ENCODE measurements at regions not wholly inside any gene's neighbourhood (a gene's known extent, or its start where the extent isn't known, plus 50 kb on each side); places are given as distances from the start of the nearest gene placed in this dataset.

DNA sequence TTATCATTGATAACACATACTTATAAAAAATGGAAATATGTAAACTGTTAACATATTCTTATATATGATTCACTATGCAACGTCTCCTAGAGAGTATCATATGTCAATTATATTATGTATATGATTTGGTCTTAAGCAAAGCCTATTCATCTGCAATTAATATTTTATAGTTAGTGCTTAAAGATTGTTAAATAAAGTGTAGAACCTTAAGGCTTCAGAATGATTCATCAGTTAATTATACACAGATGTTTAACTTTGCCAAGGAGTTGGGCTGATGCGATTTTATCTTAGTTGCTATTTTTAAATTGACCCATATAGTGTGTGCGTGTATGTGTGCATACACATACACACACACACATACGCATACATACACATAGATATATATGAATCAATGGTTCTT, 323.1 kb downstream of the RBM43 start:
- H3K27ac ChIP-seq, result no peak overlapping the region
- intact Hi-C loops (cut with DNase I), result no loop called here
- H3K27me3 ChIP-seq (replicated peaks; ENCODE audit: insufficient read depth), result no peaks in the 10 kb centered on the region
- H3K4me1 ChIP-seq (replicated peaks), result no peaks in the 10 kb centered on the region
- no peak overlapping the region for H3K4me3 ChIP-seq
- DNase-seq (ENCODE audit: low spot score), result no peak
- WGBS, result 69% methylated on average over 4 of the region's 4 CpGs
- no peaks in the 10 kb centered on the region for H3K36me3 ChIP-seq
- TF ChIP-seq POLR2A (IDR thresholded peaks at IDR 0.05) (no peak), POLR2AphosphoS5 (IDR thresholded peaks at IDR 0.05) (no peak)
- TF ChIP-seq, protein P1, sequence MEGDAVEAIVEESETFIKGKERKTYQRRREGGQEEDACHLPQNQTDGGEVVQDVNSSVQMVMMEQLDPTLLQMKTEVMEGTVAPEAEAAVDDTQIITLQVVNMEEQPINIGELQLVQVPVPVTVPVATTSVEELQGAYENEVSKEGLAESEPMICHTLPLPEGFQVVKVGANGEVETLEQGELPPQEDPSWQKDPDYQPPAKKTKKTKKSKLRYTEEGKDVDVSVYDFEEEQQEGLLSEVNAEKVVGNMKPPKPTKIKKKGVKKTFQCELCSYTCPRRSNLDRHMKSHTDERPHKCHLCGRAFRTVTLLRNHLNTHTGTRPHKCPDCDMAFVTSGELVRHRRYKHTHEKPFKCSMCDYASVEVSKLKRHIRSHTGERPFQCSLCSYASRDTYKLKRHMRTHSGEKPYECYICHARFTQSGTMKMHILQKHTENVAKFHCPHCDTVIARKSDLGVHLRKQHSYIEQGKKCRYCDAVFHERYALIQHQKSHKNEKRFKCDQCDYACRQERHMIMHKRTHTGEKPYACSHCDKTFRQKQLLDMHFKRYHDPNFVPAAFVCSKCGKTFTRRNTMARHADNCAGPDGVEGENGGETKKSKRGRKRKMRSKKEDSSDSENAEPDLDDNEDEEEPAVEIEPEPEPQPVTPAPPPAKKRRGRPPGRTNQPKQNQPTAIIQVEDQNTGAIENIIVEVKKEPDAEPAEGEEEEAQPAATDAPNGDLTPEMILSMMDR (IDR thresholded peaks at IDR 0.05), result no peak
- no peaks in the 10 kb centered on the region for H3K9me3 ChIP-seq

- Histone ChIP-seq H3K9me3 (no peaks in the 10 kb centered on the region), H3K27me3 (replicated peaks; ENCODE audit: insufficient read depth) (no peaks in the 10 kb centered on the region), H3K36me3 (no peaks in the 10 kb centered on the region), H3K4me1 (replicated peaks) (no peaks in the 10 kb centered on the region), H3K4me3 (no peak overlapping the region), H3K27ac (no peak overlapping the region)
- WGBS, result 44% methylated on average over 1 of the region's 1 CpG
- intact Hi-C loops (cut with DNase I), result no loop called here
- no peak for DNase-seq (ENCODE audit: low spot score)
- TF ChIP-seq, protein P1 (IDR thresholded peaks at IDR 0.05), result no peak
- no peak for TF ChIP-seq POLR2A (IDR thresholded peaks at IDR 0.05)
- no peak for TF ChIP-seq POLR2AphosphoS5 (IDR thresholded peaks at IDR 0.05)
Measured at GRCh38 chr2:150937030-150937429, 324.6 kb downstream of the RBM43 start.

DNA sequence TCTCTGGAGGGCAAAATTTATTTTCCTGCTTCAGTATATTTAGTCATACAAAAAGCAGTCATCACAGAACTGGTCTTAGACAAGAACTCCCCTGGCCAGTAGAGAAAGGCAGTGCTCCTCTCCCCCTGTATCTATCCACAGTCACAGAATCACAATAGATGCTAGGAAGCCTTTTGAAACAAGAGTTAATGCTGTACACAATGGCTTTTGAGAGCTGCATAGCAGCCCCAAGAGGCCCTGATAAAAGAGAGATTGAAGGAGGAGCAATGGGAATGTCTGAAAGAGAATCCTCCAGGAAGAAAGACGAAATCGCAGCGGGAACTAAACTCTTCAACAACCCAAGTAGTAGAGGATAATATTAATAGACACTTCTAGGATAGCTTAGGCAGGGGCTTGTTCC, 330.2 kb downstream of the RBM43 start:
- intact Hi-C loops (cut with DNase I), result no loop called here
- H3K4me3 ChIP-seq, result no peak overlapping the region
- WGBS, result 97% methylated on average over 3 of the region's 3 CpGs
- H3K27me3 ChIP-seq (replicated peaks; ENCODE audit: insufficient read depth), result no peaks in the 10 kb centered on the region
- TF ChIP-seq POLR2AphosphoS5 (IDR thresholded peaks at IDR 0.05) (no peak), POLR2A (IDR thresholded peaks at IDR 0.05) (no peak)
- TF ChIP-seq, protein P1 (IDR thresholded peaks at IDR 0.05), result no peak
- no peak overlapping the region for H3K27ac ChIP-seq
- DNase-seq (ENCODE audit: low spot score), result no peak
- H3K36me3 ChIP-seq, result no peaks in the 10 kb centered on the region
- H3K4me1 ChIP-seq (replicated peaks), result no peaks in the 10 kb centered on the region
- no peaks in the 10 kb centered on the region for H3K9me3 ChIP-seq

GRCh38 chr2:150925611-150926010, 336.1 kb downstream of the RBM43 start:
- no peak for DNase-seq (ENCODE audit: low spot score)
- Histone ChIP-seq H3K4me1 (replicated peaks) (no peaks in the 10 kb centered on the region), H3K27ac (no peak overlapping the region), H3K4me3 (no peak overlapping the region), H3K9me3 (no peaks in the 10 kb centered on the region), H3K36me3 (no peaks in the 10 kb centered on the region), H3K27me3 (replicated peaks; ENCODE audit: insufficient read depth) (no peaks in the 10 kb centered on the region)
- intact Hi-C loops (cut with DNase I), result no loop called here
- TF ChIP-seq, protein P1 (IDR thresholded peaks at IDR 0.05), result no peak
- TF ChIP-seq POLR2A (IDR thresholded peaks at IDR 0.05) (no peak), POLR2AphosphoS5 (IDR thresholded peaks at IDR 0.05) (no peak)

DNA sequence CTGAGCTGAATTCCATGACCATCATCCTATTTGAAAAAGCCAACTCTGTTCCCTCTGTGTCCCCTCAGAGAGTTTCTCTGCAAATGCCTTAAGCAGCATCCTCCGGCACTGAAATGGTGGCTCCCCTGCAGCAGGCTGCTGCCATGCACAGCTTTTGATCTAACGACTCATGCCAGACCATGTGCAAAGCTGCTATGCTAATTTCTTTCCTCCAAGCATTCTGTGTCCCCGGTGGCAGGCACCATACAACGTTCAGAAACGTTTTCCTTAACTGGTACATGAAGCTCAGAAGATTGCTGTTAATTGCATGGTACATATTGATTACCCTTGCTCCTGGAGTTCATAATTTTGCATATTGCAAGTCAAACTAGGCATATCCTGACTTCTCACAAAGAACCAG, 336.8 kb downstream of the RBM43 start:
- H3K27ac ChIP-seq, result no peak overlapping the region
- 55% methylated on average over 5 of the region's 5 CpGs for WGBS
- intact Hi-C loops (cut with DNase I), result no loop called here

More for the DNA sequence above, 336.8 kb downstream of the RBM43 start:
- no peaks in the 10 kb centered on the region for H3K36me3 ChIP-seq
- no peaks in the 10 kb centered on the region for H3K27me3 ChIP-seq (replicated peaks; ENCODE audit: insufficient read depth)
- no peak for TF ChIP-seq POLR2AphosphoS5 (IDR thresholded peaks at IDR 0.05)
- TF ChIP-seq, protein P1 (IDR thresholded peaks at IDR 0.05), result no peak
- no peak for TF ChIP-seq POLR2A (IDR thresholded peaks at IDR 0.05)
- H3K9me3 ChIP-seq, result no peaks in the 10 kb centered on the region
- H3K4me1 ChIP-seq (replicated peaks), result no peaks in the 10 kb centered on the region
- no peak overlapping the region for H3K4me3 ChIP-seq
- no peak for DNase-seq (ENCODE audit: low spot score)

All from prostate gland (tissue), 2 donors.